RWPE1 (cell line): ENCODE measurements at regions not wholly inside any gene's neighbourhood (a gene's known extent, or its start where the extent isn't known, plus 50 kb on each side); places are given as distances from the start of the nearest gene placed in this dataset.

Source experiments
- CTCF ChIA-PET: fragments of 350-600 bp; sonication (Branson Sonifier 250); formaldehyde crosslinking; extraction: SDS; loops from one replicate; lab custom pipeline; 2021; lab: Yijun Ruan, JAX
- POLR2A ChIA-PET: fragments of 400-600 bp; formaldehyde crosslinking; extraction: SDS; loops from one replicate; lab custom pipeline; 2020; ENCODE audit warnings: antibody characterized with exemption; ENCODE audit not compliant: low non-redundant PET; lab: Yijun Ruan, JAX
- DNase-seq: peaks from one replicate; pipeline ENCODE4 v3.0.0; 2012; ENCODE audit warnings: low spot score
- H3K27ac ChIP-seq: fragments of 450-650 bp; 2 replicates; pipeline ENCODE4 v1.5.1; 2017
- CTCF ChIP-seq: fragments of 450-650 bp; conservative IDR thresholded peaks from 2 replicates; pipeline ENCODE4 v1.5.1; 2017; ENCODE audit warnings: low read depth, mild to moderate bottlenecking

- TF ChIP-seq CTCF = no peak
- CTCF ChIA-PET = interaction anchor here (0.6 kb wide), 1 partner anchor 142 kb away, joined by 3 read pairs; no protein-coding TSS in a partner anchor
- no peak overlapping the region for H3K27ac ChIP-seq
- DNase-seq = no peak
- POLR2A ChIA-PET = no interaction called here
These were observed 185.4 kb downstream of the SEC23IP start for GRCh38 chr10:120077707-120078492.

GRCh38 chr10:120085096-120085796 lies 192.7 kb downstream of the SEC23IP start:
- ChIA-PET CTCF (no interaction called here), POLR2A (no interaction called here)
- TF ChIP-seq CTCF = no peak
- no peak for DNase-seq
- H3K27ac ChIP-seq = no peak overlapping the region

GRCh38 chr10:120086066-120086465 lies 193.5 kb downstream of the SEC23IP start:
- POLR2A ChIA-PET = no interaction called here
- CTCF ChIA-PET = no interaction called here
- no peak for TF ChIP-seq CTCF
- H3K27ac ChIP-seq = no peak overlapping the region
- no peak for DNase-seq

- ChIA-PET CTCF (no interaction called here), POLR2A (no interaction called here)
- TF ChIP-seq CTCF = no peak
- DNase-seq = no peak
- no peak overlapping the region for H3K27ac ChIP-seq
These were observed 194.6 kb downstream of the SEC23IP start for GRCh38 chr10:120087109-120087508.

GRCh38 chr10:120095875-120096274 lies 203.3 kb downstream of the SEC23IP start:
- no peak for TF ChIP-seq CTCF
- no peak for DNase-seq
- POLR2A ChIA-PET = no interaction called here
- no peak overlapping the region for H3K27ac ChIP-seq
- CTCF ChIA-PET = interaction anchor here (0.7 kb wide), 1 partner anchor 886 kb away, joined by 4 read pairs; no protein-coding TSS in a partner anchor

- ChIA-PET POLR2A (no interaction called here), CTCF (no interaction called here)
- TF ChIP-seq CTCF = no peak
- no peak for DNase-seq
- no peak overlapping the region for H3K27ac ChIP-seq
These were observed 205.2 kb downstream of the SEC23IP start for GRCh38 chr10:120097766-120098165.
